ENCODE measurements at regions not wholly inside any gene's neighbourhood (a gene's known extent, or its start where the extent isn't known, plus 50 kb on each side); places are given as distances from the start of the nearest gene placed in this dataset.

GRCh38 chr1:30110846-30111245, 612.5 kb downstream of the MATN1 start (continued):
- no peak for TF ChIP-seq MAFK (IDR thresholded peaks at IDR 0.05; ENCODE audit: partially characterized antibody)
- TF ChIP-seq FOSL2 (IDR thresholded peaks at IDR 0.05) = no peak
- no peak for TF ChIP-seq FOSL2 (CRISPR knock-in tag; IDR thresholded peaks at IDR 0.05)
- TF ChIP-seq BHLHE40 (IDR thresholded peaks at IDR 0.05; ENCODE audit: low read depth, low read length) = no peak

GRCh38 chr1:30109853-30110252, 613.5 kb downstream of the MATN1 start:
- H3K4me2 ChIP-seq = 0 out of 3 replicates have a peak overlapping the region, but pooled peaks have one; percentile 15
- POLR2A ChIA-PET = no interaction called here
- CTCF ChIA-PET = interaction anchor here (1.7 to 2.4 kb wide), 3 partner anchors 406 to 865 kb away, joined by 4 to 15 read pairs (median 9); no protein-coding TSS in a partner anchor
- ATAC-seq (no peak), FAIRE-seq (no peak), DNase-seq (ENCODE audit: low read depth in 1 of 2, low spot score in 1 of 2) (peak in 1 of 2 experiments; percentile 34)
- TF ChIP-seq RAD21 (conservative IDR thresholded peaks at IDR 0.05 in 1 of 2, IDR thresholded peaks at IDR 0.05 in 1 of 2) (no peak), REST (IDR thresholded peaks at IDR 0.05) (no peak), PBX3 (IDR thresholded peaks at IDR 0.05) (no peak), TP53 (CRISPR knock-in tag; IDR thresholded peaks at IDR 0.05) (no peak), RNF2 (IDR thresholded peaks at IDR 0.05; ENCODE audit: borderline replicate concordance, low read depth) (no peak), POLR2AphosphoS2 (conservative IDR thresholded peaks at IDR 0.05; ENCODE audit: low read length) (no peak), CBX8 (IDR thresholded peaks at IDR 0.05) (no peak), HDAC2 (IDR thresholded peaks at IDR 0.05) (no peak), FOSL2 (IDR thresholded peaks at IDR 0.05) (no peak), FOSL2 (CRISPR knock-in tag; IDR thresholded peaks at IDR 0.05) (no peak), JUNB (IDR thresholded peaks at IDR 0.05) (no peak), NPAS2 (CRISPR knock-in tag; IDR thresholded peaks at IDR 0.05; ENCODE audit: borderline replicate concordance) (no peak), PHF8 (IDR thresholded peaks at IDR 0.05; ENCODE audit: borderline replicate concordance, low read depth) (no peak), MYC (IDR thresholded peaks at IDR 0.05; ENCODE audit: borderline replicate concordance, low read length) (no peak), MAFK (IDR thresholded peaks at IDR 0.05; ENCODE audit: partially characterized antibody) (no peak)
- no peaks in the 10 kb centered on the region; the same call in 2 of the 3 replicates for H3K4me1 ChIP-seq
- WGBS (ENCODE audit: missing lambda C conversion rate) = 25% methylated on average over 6 of the region's 10 CpGs
- no peaks in the 10 kb centered on the region for H3K9me3 ChIP-seq
- H3K27ac ChIP-seq = no peak overlapping the region
- H3K4me3 ChIP-seq = no peak overlapping the region

- FAIRE-seq = no peak
- H3K4me3 ChIP-seq = no peak overlapping the region
- no peaks in the 10 kb centered on the region; the same call in 2 of the 3 replicates for H3K4me1 ChIP-seq
- ATAC-seq = no peak
- no peak overlapping the region for H3K27ac ChIP-seq
- WGBS (ENCODE audit: missing lambda C conversion rate) = 38% methylated on average over 4 of the region's 4 CpGs
- DNase-seq (ENCODE audit: low read depth in 1 of 2, low spot score in 1 of 2) = no peak
- H3K9me3 ChIP-seq = no peaks in the 10 kb centered on the region
- ChIA-PET POLR2A (no interaction called here), CTCF (interaction anchor here (0.7 to 1.2 kb wide), 2 partner anchors 25 to 868 kb away, joined by 3 read pairs; no protein-coding TSS in a partner anchor)
- no peak overlapping the region for H3K4me2 ChIP-seq
- TF ChIP-seq HOXB13 (CRISPR knock-in tag; IDR thresholded peaks at IDR 0.05; ENCODE audit: low read depth) (no peak), HOXA7 (CRISPR knock-in tag; IDR thresholded peaks at IDR 0.05) (no peak), RNF2 (IDR thresholded peaks at IDR 0.05; ENCODE audit: borderline replicate concordance, low read depth) (no peak), CBX8 (IDR thresholded peaks at IDR 0.05) (no peak), HDAC2 (IDR thresholded peaks at IDR 0.05) (no peak), RARB (CRISPR knock-in tag; IDR thresholded peaks at IDR 0.05) (no peak), NFE2L2 (conservative IDR thresholded peaks at IDR 0.05; ENCODE audit: low read length) (no peak), ESRRA (IDR thresholded peaks at IDR 0.05; ENCODE audit: borderline replicate concordance, low read length) (no peak), USF2 (IDR thresholded peaks at IDR 0.05) (no peak), GATA3 (IDR thresholded peaks at IDR 0.05; ENCODE audit: borderline replicate concordance) (no peak), TP53 (CRISPR knock-in tag; IDR thresholded peaks at IDR 0.05) (no peak), CTCF (IDR thresholded peaks at IDR 0.05) (no peak), HOXB5 (CRISPR knock-in tag; IDR thresholded peaks at IDR 0.05) (no peak), EP300 (IDR thresholded peaks at IDR 0.05) (no peak), PBX3 (IDR thresholded peaks at IDR 0.05) (no peak), E2F6 (IDR thresholded peaks at IDR 0.05; ENCODE audit: borderline replicate concordance, low read depth) (no peak)
Observed at GRCh38 chr1:30108186-30108585, 615.2 kb downstream of the MATN1 start.
